GM12878 (cell line): ENCODE measurements at regions not wholly inside any gene's neighbourhood (a gene's known extent, or its start where the extent isn't known, plus 50 kb on each side); places are given as distances from the start of the nearest gene placed in this dataset.

ENCODE experiments used
- ATAC-seq: fragments of 200-7000 bp; cut with Tn5 transposase; 3 replicates; pipeline ENCODE4 v1.9.1; 2020; ENCODE audit warnings: mild to moderate bottlenecking, moderate library complexity
- BruUV-seq: library from RNA; stranded (reverse); fragments of 400-500 nt; replicated peaks from 2 replicates; lab custom pipeline; 2021; lab: Mats Ljungman, UMichigan
- CTCF ChIA-PET: fragments of 300-600 bp; sonication (Branson Sonifier 250); formaldehyde crosslinking; extraction: SDS; loops from one replicate; lab custom pipeline; 2021; ENCODE audit warnings: inconsistent platforms; lab: Yijun Ruan, JAX
- POLR2A ChIA-PET: fragments of 350-600 bp; formaldehyde crosslinking; extraction: SDS; loops from one replicate; lab custom pipeline; 2021; ENCODE audit warnings: inconsistent platforms; lab: Charles Lee
- RAD21 ChIA-PET: fragments of 300-600 bp; sonication (Branson Sonifier 250); formaldehyde crosslinking; loops from one replicate; lab custom pipeline; 2023; ENCODE audit warnings: antibody characterized with exemption; ENCODE audit not compliant: unreplicated experiment; lab: Charles Lee
- SMC1A ChIA-PET: fragments of 300-600 bp; sonication (Branson Sonifier 250); formaldehyde crosslinking; loops from one replicate; lab custom pipeline; 2023; ENCODE audit not compliant: unreplicated experiment, uncharacterized antibody; lab: Charles Lee
- DNase-seq: peaks from one replicate; pipeline ENCODE4 v3.0.0-alpha.2; 2011; ENCODE audit warnings: low read depth, low spot score
- FAIRE-seq: peaks from 3 replicates; lab custom pipeline; 2011; peaks lifted over from hg19 to GRCh38; lab: Jason Lieb, UNC
- H2AFZ ChIP-seq: 2 replicates; pipeline ENCODE4 v1.6.0; 2011; ENCODE audit warnings: low read depth, low read length, control low read depth; ENCODE audit not compliant: control insufficient read depth
- H3K27ac ChIP-seq: 2 replicates; pipeline ENCODE4 v1.5.1; 2011; ENCODE audit warnings: control low read depth; ENCODE audit not compliant: control insufficient read depth, insufficient read depth
- H3K27me3 ChIP-seq, 2 experiments: replicated peaks in 1 of 2; 2 replicates each; pipeline versions ENCODE4 v1.6.0 to v1.6.1; 2011; ENCODE audit warnings: low read length in 1 of 2; ENCODE audit not compliant: control insufficient read depth in 2 of 2, insufficient read depth in 2 of 2
- H3K36me3 ChIP-seq, 2 experiments: 2 replicates each; pipeline ENCODE4 v1.5.1; 2011; ENCODE audit warnings: low read length in 1 of 2; ENCODE audit not compliant: control insufficient read depth in 2 of 2, insufficient read depth in 2 of 2
- H3K4me1 ChIP-seq: 2 replicates; pipeline ENCODE4 v1.6.1; 2011; ENCODE audit warnings: mild to moderate bottlenecking, low read length, moderate library complexity, mixed read lengths; ENCODE audit not compliant: control insufficient read depth, insufficient read depth
- H3K4me2 ChIP-seq: 2 replicates; pipeline ENCODE4 v1.6.0; 2011; ENCODE audit warnings: control low read depth; ENCODE audit not compliant: control insufficient read depth, insufficient read depth
- H3K4me3 ChIP-seq: fragments of 200-600 bp; sonication (generic); 2 replicates; pipeline ENCODE4 v1.5.1; 2016
- H3K79me2 ChIP-seq: 2 replicates; pipeline ENCODE4 v1.6.0; 2011; ENCODE audit warnings: low read length; ENCODE audit not compliant: control insufficient read depth, insufficient read depth
- H3K9ac ChIP-seq: 2 replicates; pipeline ENCODE4 v1.8.0; 2011; ENCODE audit warnings: low read length, control low read depth, mixed read lengths; ENCODE audit not compliant: control insufficient read depth, insufficient read depth
- H3K9me3 ChIP-seq: replicated peaks from 3 replicates; pipeline ENCODE4 v1.5.1; 2011; ENCODE audit warnings: mild to moderate bottlenecking, low read length; ENCODE audit not compliant: control insufficient read depth, insufficient read depth
- H4K20me1 ChIP-seq: 2 replicates; pipeline ENCODE4 v1.6.0; 2011; ENCODE audit not compliant: control insufficient read depth, insufficient read depth
- BACH1 ChIP-seq: fragments of 450-650 bp; IDR thresholded peaks from 2 replicates; pipeline ENCODE4 v1.6.1; 2017; ENCODE audit warnings: mild to moderate bottlenecking, borderline replicate concordance
- NKRF ChIP-seq: fragments of 450-650 bp; conservative IDR thresholded peaks from 2 replicates; pipeline ENCODE4 v1.6.1; 2017; ENCODE audit warnings: mild to moderate bottlenecking, moderate library complexity
- TBL1XR1 ChIP-seq: IDR thresholded peaks from 2 replicates; pipeline ENCODE4 v1.6.1; 2012; ENCODE audit warnings: low read depth, low read length, improper control_type of control experiment
- ZBTB11 ChIP-seq: fragments of 450-650 bp; formaldehyde crosslinking; IDR thresholded peaks from 2 replicates; pipeline ENCODE4 v1.5.0; 2022; ENCODE audit warnings: mild to moderate bottlenecking, missing genetic modification characterization
- WGBS: methylation state at CpG from one replicate; pipeline ENCODE4 v1.1.6; 2016; ENCODE audit warnings: low lambda C conversion rate; ENCODE audit not compliant: insufficient replicate concordance, insufficient coverage; ENCODE audit errors: missing lambda C conversion rate; 5-methylcytosine and 5-hydroxymethylcytosine counted together
- in situ Hi-C: fragments of 300-500 bp; cut with MboI; formaldehyde crosslinking; loops from 9 replicates; pipeline ENCODE4 v1.14.3; 2018; ENCODE audit warnings: mixed read lengths
- intact Hi-C: fragments of 100-400 bp; cut with micrococcal nuclease; formaldehyde crosslinking; loops from one replicate; pipeline ENCODE4 v1.14.2; 2022; ENCODE audit not compliant: unreplicated experiment
- TF ChIP-seq, protein P1 (sequence below): IDR thresholded peaks from 2 replicates; pipeline ENCODE4 v1.6.1; 2012; ENCODE audit warnings: low read depth, low read length, improper control_type of control experiment

GRCh38 chr2:128596396-128597120 lies 277.9 kb upstream of the HS6ST1 start:
- Histone ChIP-seq H3K4me3 (no peak overlapping the region), H2AFZ (no peak overlapping the region), H3K4me1 (no peaks in the 10 kb centered on the region), H3K79me2 (no peaks in the 10 kb centered on the region), H4K20me1 (no peaks in the 10 kb centered on the region), H3K9me3 (no peaks in the 10 kb centered on the region), H3K9ac (no peak overlapping the region), H3K27me3 (peaks cover 0 to 5% of the 10 kb centered on the region in 2 experiments; a peak in 1 of 4 replicates), H3K27ac (no peak overlapping the region), H3K36me3 (no peaks in the 10 kb centered on the region), H3K4me2 (no peak overlapping the region)
- no peak for DNase-seq
- in situ Hi-C loops: no loop called here
- no TSS peak for BruUV-seq
- CTCF ChIA-PET: no interaction called here
- RAD21 ChIA-PET: no interaction called here
- no peak for FAIRE-seq
- TF ChIP-seq, protein P1, sequence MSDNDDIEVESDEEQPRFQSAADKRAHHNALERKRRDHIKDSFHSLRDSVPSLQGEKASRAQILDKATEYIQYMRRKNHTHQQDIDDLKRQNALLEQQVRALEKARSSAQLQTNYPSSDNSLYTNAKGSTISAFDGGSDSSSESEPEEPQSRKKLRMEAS: no peak
- TF ChIP-seq TBL1XR1: no peak
- no peak for TF ChIP-seq NKRF
- no peak for TF ChIP-seq ZBTB11 (CRISPR knock-in tag)
- TF ChIP-seq BACH1: no peak
- POLR2A ChIA-PET: no interaction called here
- WGBS: 10% methylated on average over 12 of the region's 12 CpGs
- ATAC-seq: no peak
- SMC1A ChIA-PET: no interaction called here
- intact Hi-C loops: no loop called here
